ENCODE measurements at regions not wholly inside any gene's neighbourhood (a gene's known extent, or its start where the extent isn't known, plus 50 kb on each side); places are given as distances from the start of the nearest gene placed in this dataset.

DNA sequence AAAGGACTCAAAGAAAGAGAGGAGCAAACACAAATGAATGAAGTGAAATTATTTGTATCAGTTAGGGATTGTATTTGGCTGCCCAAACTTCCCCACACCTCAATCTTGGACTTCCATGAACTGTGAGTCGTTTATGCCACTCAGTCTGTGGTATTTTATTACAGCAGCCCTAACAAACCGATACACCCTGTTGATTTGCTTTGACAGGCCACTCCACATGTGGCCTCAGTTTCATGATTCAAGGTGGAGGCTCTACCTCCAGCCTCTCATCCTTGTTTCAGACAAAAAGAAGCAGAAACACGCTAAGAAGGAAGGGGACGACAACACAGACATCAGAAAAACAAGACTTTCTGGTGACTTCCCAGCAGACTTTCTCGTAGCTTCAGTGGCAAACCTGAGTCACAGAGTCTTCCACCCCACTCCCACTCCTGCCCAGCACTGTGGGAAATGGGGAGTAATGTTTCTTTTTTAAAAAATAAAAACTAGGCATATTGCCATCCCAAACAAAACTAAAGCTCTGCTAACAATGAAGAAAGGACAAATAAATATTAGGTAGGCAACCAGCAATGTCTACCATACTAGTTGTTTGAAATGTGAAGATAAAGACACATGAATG lies 52.2 kb upstream of the ABCA1 start:
- no peaks in the 10 kb centered on the region for H3K9me3 Mint-ChIP-seq

GRCh38 chr9:104981543-104982129 lies 53.7 kb upstream of the ABCA1 start:
- peaks cover 8% of the 10 kb centered on the region for H3K4me1 Mint-ChIP-seq
- H3K27me3 Mint-ChIP-seq (ENCODE audit: low read depth), result no peaks in the 10 kb centered on the region
- no peak overlapping the region for H3K4me3 Mint-ChIP-seq
- no peak overlapping the region for H3K27ac Mint-ChIP-seq (ENCODE audit: unreplicated experiment)
- TF ChIP-seq, protein P1, sequence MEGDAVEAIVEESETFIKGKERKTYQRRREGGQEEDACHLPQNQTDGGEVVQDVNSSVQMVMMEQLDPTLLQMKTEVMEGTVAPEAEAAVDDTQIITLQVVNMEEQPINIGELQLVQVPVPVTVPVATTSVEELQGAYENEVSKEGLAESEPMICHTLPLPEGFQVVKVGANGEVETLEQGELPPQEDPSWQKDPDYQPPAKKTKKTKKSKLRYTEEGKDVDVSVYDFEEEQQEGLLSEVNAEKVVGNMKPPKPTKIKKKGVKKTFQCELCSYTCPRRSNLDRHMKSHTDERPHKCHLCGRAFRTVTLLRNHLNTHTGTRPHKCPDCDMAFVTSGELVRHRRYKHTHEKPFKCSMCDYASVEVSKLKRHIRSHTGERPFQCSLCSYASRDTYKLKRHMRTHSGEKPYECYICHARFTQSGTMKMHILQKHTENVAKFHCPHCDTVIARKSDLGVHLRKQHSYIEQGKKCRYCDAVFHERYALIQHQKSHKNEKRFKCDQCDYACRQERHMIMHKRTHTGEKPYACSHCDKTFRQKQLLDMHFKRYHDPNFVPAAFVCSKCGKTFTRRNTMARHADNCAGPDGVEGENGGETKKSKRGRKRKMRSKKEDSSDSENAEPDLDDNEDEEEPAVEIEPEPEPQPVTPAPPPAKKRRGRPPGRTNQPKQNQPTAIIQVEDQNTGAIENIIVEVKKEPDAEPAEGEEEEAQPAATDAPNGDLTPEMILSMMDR (conservative IDR thresholded peaks at IDR 0.05), result no peak
- no peak for DNase-seq (ENCODE audit: low read depth, low spot score)
- H3K9me3 Mint-ChIP-seq, result no peaks in the 10 kb centered on the region
- H3K36me3 Mint-ChIP-seq (ENCODE audit: low read depth), result no peaks in the 10 kb centered on the region

More for the DNA sequence above, 52.2 kb upstream of the ABCA1 start:
- Mint-ChIP-seq H3K4me1 (peaks cover 8% of the 10 kb centered on the region), H3K27me3 (ENCODE audit: low read depth) (no peaks in the 10 kb centered on the region), H3K36me3 (ENCODE audit: low read depth) (no peaks in the 10 kb centered on the region), H3K27ac (ENCODE audit: unreplicated experiment) (no peak overlapping the region), H3K4me3 (no peak overlapping the region)
- TF ChIP-seq, protein P1 (conservative IDR thresholded peaks at IDR 0.05), result no peak
- DNase-seq (ENCODE audit: low read depth, low spot score), result no peak

DNA sequence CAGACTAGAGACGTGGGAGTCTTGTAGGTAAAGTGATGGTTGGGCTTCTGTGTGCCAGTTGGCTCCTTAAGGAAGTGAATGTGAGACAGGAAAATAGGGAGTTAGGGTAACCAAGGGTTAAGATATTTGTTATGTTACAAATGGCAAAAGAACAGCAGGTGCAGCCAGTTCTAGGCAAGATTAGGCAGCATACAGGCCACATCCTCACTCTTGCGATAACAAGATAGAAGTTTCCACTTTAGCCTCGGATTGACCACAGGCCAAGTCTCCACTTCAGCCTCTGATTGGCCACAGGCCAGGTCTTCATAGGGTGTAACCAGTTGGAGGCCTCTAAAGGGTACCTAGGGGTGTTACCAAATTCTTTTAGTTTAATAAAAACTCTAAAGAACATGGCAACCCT lies 54.6 kb upstream of the ABCA1 start:
- no peaks in the 10 kb centered on the region for H3K27me3 Mint-ChIP-seq (ENCODE audit: low read depth)
- peaks cover 8% of the 10 kb centered on the region for H3K4me1 Mint-ChIP-seq
- no peaks in the 10 kb centered on the region for H3K36me3 Mint-ChIP-seq (ENCODE audit: low read depth)
- H3K4me3 Mint-ChIP-seq, result no peak overlapping the region
- TF ChIP-seq, protein P1 (conservative IDR thresholded peaks at IDR 0.05), result no peak
- no peak for DNase-seq (ENCODE audit: low read depth, low spot score)
- H3K27ac Mint-ChIP-seq (ENCODE audit: unreplicated experiment), result no peak overlapping the region
- peaks cover 4% of the 10 kb centered on the region for H3K9me3 Mint-ChIP-seq

GRCh38 chr9:104983491-104983890 lies 55.5 kb upstream of the ABCA1 start:
- H3K9me3 Mint-ChIP-seq, result peaks cover 4% of the 10 kb centered on the region
- peaks cover under 1% of the 10 kb centered on the region for H3K27me3 Mint-ChIP-seq (ENCODE audit: low read depth)

DNA sequence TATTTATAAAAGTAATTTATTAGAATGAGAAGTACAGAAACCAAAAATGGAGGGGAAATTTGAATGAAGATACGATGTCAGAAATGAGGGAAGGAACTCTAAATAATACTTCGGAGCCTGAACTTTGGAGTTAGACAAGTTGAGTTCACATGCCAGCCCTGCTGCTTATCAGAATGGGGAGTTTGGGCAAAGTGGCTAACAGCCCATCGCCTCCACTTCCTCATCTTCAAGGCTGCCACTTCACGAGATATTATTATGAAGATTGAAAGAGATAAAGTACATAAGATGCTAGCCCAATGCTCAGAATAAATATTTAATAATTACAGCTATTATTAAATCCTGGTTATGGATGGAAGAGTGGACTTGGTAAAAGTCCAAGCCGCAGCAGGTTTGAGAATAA lies 56.2 kb upstream of the ABCA1 start:
- Mint-ChIP-seq H3K27ac (ENCODE audit: unreplicated experiment) (no peak overlapping the region), H3K4me1 (peaks cover 8% of the 10 kb centered on the region), H3K27me3 (ENCODE audit: low read depth) (peaks cover 3% of the 10 kb centered on the region), H3K36me3 (ENCODE audit: low read depth) (no peaks in the 10 kb centered on the region), H3K9me3 (peaks cover 4% of the 10 kb centered on the region), H3K4me3 (no peak overlapping the region)
- TF ChIP-seq, protein P1 (conservative IDR thresholded peaks at IDR 0.05), result no peak
- no peak for DNase-seq (ENCODE audit: low read depth, low spot score)

More at GRCh38 chr9:104983491-104983890, 55.5 kb upstream of the ABCA1 start:
- Mint-ChIP-seq H3K27ac (ENCODE audit: unreplicated experiment) (no peak overlapping the region), H3K4me1 (peaks cover 8% of the 10 kb centered on the region), H3K36me3 (ENCODE audit: low read depth) (no peaks in the 10 kb centered on the region), H3K4me3 (no peak overlapping the region)
- DNase-seq (ENCODE audit: low read depth, low spot score), result no peak
- TF ChIP-seq, protein P1 (conservative IDR thresholded peaks at IDR 0.05), result no peak
